H1 (cell line): ENCODE measurements at regions not wholly inside any gene's neighbourhood (a gene's known extent, or its start where the extent isn't known, plus 50 kb on each side); places are given as distances from the start of the nearest gene placed in this dataset.

ENCODE experiments used
- ATF3 ChIP-seq: IDR thresholded peaks from 2 replicates; pipeline ENCODE4 v1.6.1; 2011; ENCODE audit warnings: low read depth, mild to moderate bottlenecking, low read length; ENCODE audit not compliant: insufficient read depth
- CHD1 ChIP-seq: IDR thresholded peaks from 2 replicates; pipeline ENCODE4 v1.6.1; 2012; ENCODE audit warnings: low read depth, low read length, improper control_type of control experiment
- CTCF ChIP-seq, 3 experiments: IDR thresholded peaks; 1 replicate in 2 of 3; 2 replicates in 1 of 3; pipeline versions ENCODE4 v1.5.1 to v1.6.1; 2011; ENCODE audit warnings: low read length in 3 of 3, mild to moderate bottlenecking in 3 of 3, inconsistent platforms in 2 of 3, low read depth in 1 of 3, moderate library complexity in 1 of 3; ENCODE audit not compliant: insufficient read depth in 1 of 3; ENCODE audit errors: control extremely low read depth in 1 of 3
- EGR1 ChIP-seq: IDR thresholded peaks from 2 replicates; pipeline ENCODE4 v1.6.1; 2011; ENCODE audit warnings: low read depth, low read length, borderline replicate concordance
- EP300 ChIP-seq, 2 experiments: IDR thresholded peaks; 1 replicate in 1 of 2; 2 replicates in 1 of 2; pipeline ENCODE4 v1.6.1; 2011 to 2012; ENCODE audit warnings: low read depth in 2 of 2, low read length in 2 of 2, mild to moderate bottlenecking in 2 of 2, borderline replicate concordance in 1 of 2, inconsistent platforms in 1 of 2, moderate library complexity in 1 of 2
- GTF2F1 ChIP-seq: IDR thresholded peaks from 2 replicates; pipeline ENCODE4 v1.6.1; 2012; ENCODE audit warnings: low read depth, low read length, improper control_type of control experiment, borderline replicate concordance
- HDAC2 ChIP-seq, 2 experiments: fragments of 300-600 bp in 1 of 2; sonication (generic) in 1 of 2; IDR thresholded peaks; 2 replicates each; pipeline ENCODE4 v1.6.1; 2011 to 2012; ENCODE audit warnings: low read depth in 2 of 2, low read length in 2 of 2, mild to moderate bottlenecking in 2 of 2, moderate library complexity in 2 of 2, borderline replicate concordance in 1 of 2, inconsistent platforms in 1 of 2
- JUN ChIP-seq: IDR thresholded peaks from 2 replicates; pipeline ENCODE4 v1.6.1; 2011; ENCODE audit warnings: low read depth, mild to moderate bottlenecking, improper control_type of control experiment, low read length
- POLR2AphosphoS5 ChIP-seq: IDR thresholded peaks from 2 replicates; pipeline ENCODE4 v1.6.1; 2011; ENCODE audit warnings: low read depth, low read length
- TAF1 ChIP-seq: IDR thresholded peaks from 2 replicates; pipeline ENCODE4 v1.6.1; 2011; ENCODE audit warnings: mild to moderate bottlenecking, low read depth, low read length
- ZNF274 ChIP-seq: IDR thresholded peaks from 2 replicates; pipeline ENCODE4 v1.7.0; 2012; ENCODE audit warnings: low read length, borderline replicate concordance; ENCODE audit errors: extremely low read depth

- TF ChIP-seq EP300 (IDR thresholded peaks at IDR 0.05; ENCODE audit: borderline replicate concordance in 1 of 2, low read depth in 2 of 2, low read length in 2 of 2) (no peak), TAF1 (no peak), GTF2F1 (no peak), EGR1 (no peak), CHD1 (no peak), JUN (no peak), CTCF (IDR thresholded peaks at IDR 0.05; ENCODE audit: control extremely low read depth in 1 of 3, insufficient read depth in 1 of 3, low read depth in 1 of 3, low read length in 3 of 3) (no peak), HDAC2 (IDR thresholded peaks at IDR 0.05; ENCODE audit: borderline replicate concordance in 1 of 2, low read depth in 2 of 2, low read length in 2 of 2) (no peak), ATF3 (no peak), POLR2AphosphoS5 (no peak), ZNF274 (no peak)
Observed at GRCh38 chr21:35099310-35099709, 50.2 kb upstream of the RUNX1 start.
